GM19351 (cell line): ENCODE measurements at regions not wholly inside any gene's neighbourhood (a gene's known extent, or its start where the extent isn't known, plus 50 kb on each side); places are given as distances from the start of the nearest gene placed in this dataset.

Source experiments
- ATAC-seq: cut with Tn5 transposase; IDR thresholded peaks from one replicate; pipeline ENCODE4 v1.9.1; 2021; ENCODE audit warnings: mild to moderate bottlenecking, moderate library complexity; ENCODE audit not compliant: unreplicated experiment

- ATAC-seq, result no peak
These were observed 103.3 kb upstream of the FSTL4 start for GRCh38 chr5:133715616-133716015.

- ATAC-seq, result no peak
These were observed 102.9 kb upstream of the FSTL4 start for GRCh38 chr5:133715216-133715615.

GRCh38 chr5:133714161-133714915 lies 102.0 kb upstream of the FSTL4 start:
- ATAC-seq, result no peak

GRCh38 chr5:133713751-133714150 lies 101.4 kb upstream of the FSTL4 start:
- no peak for ATAC-seq

GRCh38 chr5:133713209-133713608 lies 100.9 kb upstream of the FSTL4 start:
- no peak for ATAC-seq

GRCh38 chr5:133712562-133712961 lies 100.2 kb upstream of the FSTL4 start:
- no peak for ATAC-seq

- no peak for ATAC-seq
These were observed 96.9 kb upstream of the FSTL4 start for GRCh38 chr5:133709209-133709725.

- no peak for ATAC-seq
These were observed 96.0 kb upstream of the FSTL4 start for GRCh38 chr5:133708331-133708850.

- no peak for ATAC-seq
These were observed 95.3 kb upstream of the FSTL4 start for GRCh38 chr5:133707629-133708028.

GRCh38 chr5:133706506-133707430 lies 94.4 kb upstream of the FSTL4 start:
- no peak for ATAC-seq

GRCh38 chr5:133705331-133705730 lies 93.0 kb upstream of the FSTL4 start:
- ATAC-seq, result no peak

- ATAC-seq, result no peak
These were observed 92.1 kb upstream of the FSTL4 start for GRCh38 chr5:133704411-133704810.

GRCh38 chr5:133703935-133704334 lies 91.6 kb upstream of the FSTL4 start:
- no peak for ATAC-seq

- no peak for ATAC-seq
These were observed 90.7 kb upstream of the FSTL4 start for GRCh38 chr5:133702791-133703770.

GRCh38 chr5:133701871-133702270 lies 89.5 kb upstream of the FSTL4 start:
- ATAC-seq, result no peak

- no peak for ATAC-seq
These were observed 87.9 kb upstream of the FSTL4 start for GRCh38 chr5:133700251-133700650.

- ATAC-seq, result peak; percentile 85
These were observed 86.5 kb upstream of the FSTL4 start for GRCh38 chr5:133698646-133699526.

- no peak for ATAC-seq
These were observed 85.9 kb upstream of the FSTL4 start for GRCh38 chr5:133698259-133698554.

- no peak for ATAC-seq
These were observed 85.4 kb upstream of the FSTL4 start for GRCh38 chr5:133697536-133698258.
